GM21576 (cell line): ENCODE measurements at regions not wholly inside any gene's neighbourhood (a gene's known extent, or its start where the extent isn't known, plus 50 kb on each side); places are given as distances from the start of the nearest gene placed in this dataset.

Experiments
- ATAC-seq: cut with Tn5 transposase; IDR thresholded peaks from one replicate; pipeline ENCODE4 v1.9.1; 2021; ENCODE audit warnings: mild to moderate bottlenecking, moderate library complexity; ENCODE audit not compliant: unreplicated experiment

- no peak for ATAC-seq
Measured at GRCh38 chr12:74794522-74794921, 256.9 kb downstream of the ATXN7L3B start.

- no peak for ATAC-seq
Measured at GRCh38 chr12:74801625-74802024, 264.0 kb downstream of the ATXN7L3B start.

GRCh38 chr12:74816398-74817175 lies 279.0 kb downstream of the ATXN7L3B start:
- ATAC-seq = no peak

GRCh38 chr12:74817499-74817898 lies 279.9 kb downstream of the ATXN7L3B start:
- ATAC-seq = no peak

- ATAC-seq = no peak
Measured at GRCh38 chr12:74818412-74818811, 280.8 kb downstream of the ATXN7L3B start.

GRCh38 chr12:74820324-74820723 lies 282.7 kb downstream of the ATXN7L3B start:
- no peak for ATAC-seq

GRCh38 chr12:74836567-74836966 lies 298.9 kb downstream of the ATXN7L3B start:
- no peak for ATAC-seq

GRCh38 chr12:74846116-74846515 lies 308.5 kb downstream of the ATXN7L3B start:
- no peak for ATAC-seq

- no peak for ATAC-seq
Measured at GRCh38 chr12:74847169-74847568, 309.5 kb downstream of the ATXN7L3B start.

GRCh38 chr12:74848006-74848405 lies 310.4 kb downstream of the ATXN7L3B start:
- ATAC-seq = no peak

- ATAC-seq = no peak
Measured at GRCh38 chr12:74849801-74850200, 312.2 kb downstream of the ATXN7L3B start.

GRCh38 chr12:74871817-74872216 lies 334.2 kb downstream of the ATXN7L3B start:
- no peak for ATAC-seq

GRCh38 chr12:74885775-74886174 lies 323.9 kb downstream of the KCNC2 start:
- ATAC-seq = no peak

GRCh38 chr12:74889073-74889472 lies 320.6 kb downstream of the KCNC2 start:
- no peak for ATAC-seq

GRCh38 chr12:74889563-74890236 lies 319.9 kb downstream of the KCNC2 start:
- peak; percentile 65 for ATAC-seq

- ATAC-seq = peak; percentile 92
Measured at GRCh38 chr12:74890237-74890599, 319.4 kb downstream of the KCNC2 start.

GRCh38 chr12:74891083-74891668 lies 318.5 kb downstream of the KCNC2 start:
- ATAC-seq = no peak

GRCh38 chr12:74892057-74892633 lies 317.5 kb downstream of the KCNC2 start:
- ATAC-seq = no peak

GRCh38 chr12:74896186-74896585 lies 313.5 kb downstream of the KCNC2 start:
- no peak for ATAC-seq

- ATAC-seq = no peak
Measured at GRCh38 chr12:74897425-74898211, 312.0 kb downstream of the KCNC2 start.
